ENCODE measurements at regions not wholly inside any gene's neighbourhood (a gene's known extent, or its start where the extent isn't known, plus 50 kb on each side); places are given as distances from the start of the nearest gene placed in this dataset.

- DNase-seq: no peak
Observed at GRCh38 chr13:76795701-76796695, 90.2 kb downstream of the KCTD12 start.

GRCh38 chr13:76792731-76793347 lies 93.4 kb downstream of the KCTD12 start:
- DNase-seq: no peak

GRCh38 chr13:76790980-76791819 lies 95.0 kb downstream of the KCTD12 start:
- no peak for DNase-seq

GRCh38 chr13:76790526-76790925 lies 95.7 kb downstream of the KCTD12 start:
- no peak for DNase-seq

- no peak for DNase-seq
Observed at GRCh38 chr13:76783798-76784197, 102.4 kb downstream of the KCTD12 start.

- DNase-seq: no peak
Observed at GRCh38 chr13:76778853-76779252, 107.4 kb downstream of the KCTD12 start.

GRCh38 chr13:76777096-76777495 lies 109.1 kb downstream of the KCTD12 start:
- no peak for DNase-seq

- no peak for DNase-seq
Observed at GRCh38 chr13:76775088-76775740, 111.0 kb downstream of the KCTD12 start.

- DNase-seq: no peak
Observed at GRCh38 chr13:76773448-76774094, 112.6 kb downstream of the KCTD12 start.

GRCh38 chr13:76772241-76772640 lies 114.0 kb downstream of the KCTD12 start:
- DNase-seq: no peak

- DNase-seq: no peak
Observed at GRCh38 chr13:76769271-76769791, 116.9 kb downstream of the KCTD12 start.

GRCh38 chr13:76768384-76768783 lies 117.8 kb downstream of the KCTD12 start:
- DNase-seq: no peak

GRCh38 chr13:76764916-76765315 lies 121.3 kb downstream of the KCTD12 start:
- no peak for DNase-seq

- no peak for DNase-seq
Observed at GRCh38 chr13:76764429-76764828, 121.8 kb downstream of the KCTD12 start.

GRCh38 chr13:76762721-76763120 lies 123.5 kb downstream of the KCTD12 start:
- DNase-seq: no peak

GRCh38 chr13:76759877-76760276 lies 126.3 kb downstream of the KCTD12 start:
- no peak for DNase-seq

GRCh38 chr13:76758738-76759137 lies 127.5 kb downstream of the KCTD12 start:
- no peak for DNase-seq

GRCh38 chr13:76758257-76758656 lies 127.9 kb downstream of the KCTD12 start:
- no peak for DNase-seq

GRCh38 chr13:76756451-76756850 lies 129.8 kb downstream of the KCTD12 start:
- DNase-seq: no peak

- DNase-seq: no peak
Observed at GRCh38 chr13:76754414-76754813, 131.8 kb downstream of the KCTD12 start.

- no peak for DNase-seq
Observed at GRCh38 chr13:76751278-76751677, 134.9 kb downstream of the KCTD12 start.

- no peak for DNase-seq
Observed at GRCh38 chr13:76750126-76750525, 136.1 kb downstream of the KCTD12 start.

All from activated T-cell treated with anti-CD3 and anti-CD28 coated beads, Interleukin-2, amount 50 U/mL, for 1 hour (primary cell).